ENCODE measurements at regions not wholly inside any gene's neighbourhood (a gene's known extent, or its start where the extent isn't known, plus 50 kb on each side); places are given as distances from the start of the nearest gene placed in this dataset.

- TF ChIP-seq CTCF (conservative IDR thresholded peaks at IDR 0.05) = no peak
- no peak for TF ChIP-seq ZFX (IDR thresholded peaks at IDR 0.05)
Observed at GRCh38 chr1:87674791-87675190, 346.1 kb downstream of the LMO4 start.

Data from C4-2B (cell line).